Heart left ventricle (tissue), 16 donors: ENCODE measurements at regions not wholly inside any gene's neighbourhood (a gene's known extent, or its start where the extent isn't known, plus 50 kb on each side); places are given as distances from the start of the nearest gene placed in this dataset.
A peak's percentile ranks its signal among the peaks of the same experiment; 100 is the strongest.

Source experiments
- ATAC-seq, 4 donors: fragments of 200-7000 bp; cut with Tn5 transposase; one replicate each; pipeline ENCODE4 v1.9.1; 2020 to 2022; ENCODE audit warnings: moderate library complexity in 4 of 4, mild to moderate bottlenecking in 3 of 4, moderate number of reproducible peaks in 1 of 4
- DNase-seq, 5 donors: peaks; one replicate each; pipeline ENCODE4 v3.0.0-alpha.2; 2020
- H3K27ac ChIP-seq, 12 donors: fragments of 200-600 bp; sonication (generic) in 4 of 12; one replicate each; pipeline versions ENCODE4 v1.5.0 to v1.8.0; 2016 to 2022; ENCODE audit warnings: mild to moderate bottlenecking in 2 of 12
- H3K27me3 ChIP-seq, 9 donors: fragments of 200-600 bp; sonication (generic) in 2 of 9; one replicate each; pipeline versions ENCODE4 v1.5.1 to v1.8.0; 2016 to 2022; ENCODE audit warnings: mild to moderate bottlenecking in 3 of 9
- H3K36me3 ChIP-seq, 9 donors: fragments of 200-600 bp; sonication (generic) in 2 of 9; one replicate each; pipeline versions ENCODE4 v1.5.0 to v1.8.0; 2018 to 2022; ENCODE audit warnings: mild to moderate bottlenecking in 2 of 9
- H3K4me1 ChIP-seq, 12 donors: fragments of 200-600 bp; sonication (generic) in 4 of 12; one replicate each; pipeline versions ENCODE4 v1.5.0 to v1.8.0; 2016 to 2022; ENCODE audit warnings: mild to moderate bottlenecking in 3 of 12
- H3K4me3 ChIP-seq, 12 donors: fragments of 200-600 bp; sonication (generic) in 4 of 12; one replicate each; pipeline versions ENCODE4 v1.5.0 to v1.8.0; 2017 to 2022; ENCODE audit warnings: mild to moderate bottlenecking in 9 of 12, moderate library complexity in 4 of 12
- H3K9me3 ChIP-seq, 12 donors: fragments of 200-600 bp; sonication (generic) in 4 of 12; one replicate each; pipeline versions ENCODE4 v1.5.0 to v1.8.0; 2016 to 2022; ENCODE audit warnings: mild to moderate bottlenecking in 1 of 12
- POLR2A ChIP-seq, 2 donors: fragments of 450-650 bp; IDR thresholded peaks; one replicate each; pipeline ENCODE4 v1.6.1; 2017; ENCODE audit warnings: antibody characterized with exemption in 2 of 2, mild to moderate bottlenecking in 2 of 2, moderate library complexity in 2 of 2
- WGBS, 4 donors: extraction: QIAGEN DNeasy Blood & Tissue Kit in 2 of 4; methylation state at CpG; one replicate each; pipeline versions ENCODE4 v1.1.5 to v1.1.7; 2013 to 2018; 5-methylcytosine and 5-hydroxymethylcytosine counted together
- intact Hi-C, 10 donors: fragments of 100-400 bp; cut with DNase I; formaldehyde crosslinking; loops; one replicate each; pipeline versions ENCODE4 v1.11.1 to v1.14.2; 2022
- TF ChIP-seq, protein P1 (sequence below), 12 donors: fragments of 200-600 bp; sonication (generic) in 4 of 12; IDR thresholded peaks; one replicate each; pipeline versions ENCODE4 v1.5.0 to v1.8.0; 2018 to 2022; ENCODE audit warnings: antibody characterized with exemption in 12 of 12, mild to moderate bottlenecking in 5 of 12
- donor health status: ischemic (EF 13 %, LVEDD 7.1; RV severe dilation, severe dysfunction).
- donor health status: healthy with polysubstance abuse.
- donor health status: DM: no; HTN: yes; CAD: no.
- donor health status: DM: no; HTN: no; CAD: no.
- donor health status: ischemic (EF 25% LVEDD 6.9; RV normal size, moderate dysfunction).
- donor health status: ischemic (EF 25% LVEDD 5.7; RV mildly dilated, moderate dysfunction).
- donor health status: healthy.
- donor health status: DM: yes; HTN: yes; CAD: no.
- donor health status: ischemic (EF 35%, LVEDD 5.7; RV mildly dilated, moderate dysfunction).
- donor health status: nonischemic (EF 11% LVEDD 7.7; RV severe dilation, severe dysfunction).
- donor health status: DM: yes; HTN: yes; CAD: no.
- donor health status: PGD.
- donor health status: ischemic (EF 29% LVEDD 5.4; RV normal size, mild dysfunction).
- donor health status: nonischemic (EF 23%, LVEDD 6.1; RV moderate dilation, normal function).

DNA sequence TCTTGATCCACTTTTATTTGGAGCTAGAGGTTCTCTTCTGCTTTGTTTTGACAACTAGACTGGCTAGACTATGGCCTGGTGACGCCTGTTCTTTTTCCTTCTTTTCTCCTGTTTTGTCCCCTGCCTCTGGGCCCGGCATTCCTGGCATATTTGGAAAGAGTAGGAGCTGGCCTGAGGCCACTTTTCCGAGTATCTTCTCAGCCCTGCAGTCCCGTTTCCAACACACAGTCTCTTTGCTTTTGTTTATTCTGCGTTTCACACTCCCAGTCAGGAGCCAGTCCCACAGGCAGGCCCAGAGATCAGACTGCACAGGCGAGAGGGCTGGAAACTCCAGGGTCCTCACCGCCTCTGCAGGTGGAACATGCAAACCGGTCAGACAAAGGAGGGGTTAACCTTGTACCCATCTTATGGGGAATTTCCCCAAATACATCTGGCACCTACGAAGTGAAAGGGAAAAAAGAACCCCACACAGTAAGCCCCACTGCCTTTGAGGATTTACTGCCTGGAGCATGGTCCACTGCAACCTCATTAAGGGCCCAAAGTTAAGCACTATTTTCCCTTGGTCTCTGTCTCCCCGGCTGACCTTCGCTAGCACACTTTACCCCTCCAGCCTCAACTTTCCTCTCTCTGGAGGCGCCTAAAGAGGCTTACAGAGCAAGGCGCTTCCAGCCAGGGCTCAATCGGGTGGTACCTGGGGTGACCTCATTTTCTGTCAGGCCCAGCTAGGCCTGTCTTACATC lies 141.1 kb downstream of the TOMM20 start:
- Histone ChIP-seq H3K4me1 (peaks cover 15 to 66% (median 35%) of the 10 kb centered on the region in 12 donors), H3K9me3 (no peaks in the 10 kb centered on the region), H3K36me3 (no peaks in the 10 kb centered on the region), H3K27me3 (no peaks in the 10 kb centered on the region), H3K27ac (peak overlapping the region; percentile 79 to 98 (median 90)), H3K4me3 (no peak overlapping the region)
- ATAC-seq (peak; percentile 81 to 92 (median 88)), DNase-seq (peak in 4 of 5 donors; percentile 65 to 76 (median 76))
- no peak for TF ChIP-seq POLR2A (IDR thresholded peaks at IDR 0.05)
- TF ChIP-seq, protein P1, sequence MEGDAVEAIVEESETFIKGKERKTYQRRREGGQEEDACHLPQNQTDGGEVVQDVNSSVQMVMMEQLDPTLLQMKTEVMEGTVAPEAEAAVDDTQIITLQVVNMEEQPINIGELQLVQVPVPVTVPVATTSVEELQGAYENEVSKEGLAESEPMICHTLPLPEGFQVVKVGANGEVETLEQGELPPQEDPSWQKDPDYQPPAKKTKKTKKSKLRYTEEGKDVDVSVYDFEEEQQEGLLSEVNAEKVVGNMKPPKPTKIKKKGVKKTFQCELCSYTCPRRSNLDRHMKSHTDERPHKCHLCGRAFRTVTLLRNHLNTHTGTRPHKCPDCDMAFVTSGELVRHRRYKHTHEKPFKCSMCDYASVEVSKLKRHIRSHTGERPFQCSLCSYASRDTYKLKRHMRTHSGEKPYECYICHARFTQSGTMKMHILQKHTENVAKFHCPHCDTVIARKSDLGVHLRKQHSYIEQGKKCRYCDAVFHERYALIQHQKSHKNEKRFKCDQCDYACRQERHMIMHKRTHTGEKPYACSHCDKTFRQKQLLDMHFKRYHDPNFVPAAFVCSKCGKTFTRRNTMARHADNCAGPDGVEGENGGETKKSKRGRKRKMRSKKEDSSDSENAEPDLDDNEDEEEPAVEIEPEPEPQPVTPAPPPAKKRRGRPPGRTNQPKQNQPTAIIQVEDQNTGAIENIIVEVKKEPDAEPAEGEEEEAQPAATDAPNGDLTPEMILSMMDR (IDR thresholded peaks at IDR 0.05), result no peak
- intact Hi-C loops, result loop anchor here in 7 of 10 donors (5.0 to 10.0 kb wide), 7 partner anchors 60 to 385 kb away; partner anchors contain the start of gene IRF2BP2 (in 2 of the 7)
- 29 to 40% (median 35%) methylated on average over 14 of the region's 14 CpGs for WGBS, 4 donors

DNA sequence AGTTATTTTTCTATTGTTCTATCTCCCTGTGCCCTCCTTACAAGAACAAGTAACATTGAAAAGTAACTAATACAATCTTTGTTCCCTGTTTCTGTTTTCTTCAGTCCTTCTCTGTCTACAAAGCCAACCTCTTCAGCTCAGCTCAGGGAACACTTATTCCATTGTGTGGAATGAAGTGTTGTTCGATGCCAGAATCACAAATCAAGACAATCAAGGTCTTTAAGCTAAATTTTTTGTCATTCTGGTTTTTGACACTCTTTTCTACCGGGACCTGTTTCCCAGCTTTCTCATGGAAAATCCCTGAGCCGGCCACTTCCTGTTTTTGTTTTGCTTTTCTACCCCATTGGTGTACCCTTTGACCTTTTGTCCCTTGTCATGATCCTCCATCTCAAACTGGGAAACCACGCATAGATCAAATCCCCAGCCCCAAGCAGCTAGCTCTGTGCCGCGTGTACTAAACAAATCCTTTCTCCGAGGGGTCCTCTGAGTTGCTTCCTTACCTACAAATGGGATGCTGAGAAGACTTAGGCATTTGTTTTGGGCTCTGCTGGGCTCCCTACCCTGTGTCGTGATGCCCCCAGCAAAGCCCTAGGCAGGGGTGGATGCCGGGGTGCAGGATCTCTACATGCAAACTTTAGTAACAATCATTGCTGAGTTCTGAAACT lies 141.8 kb downstream of the TOMM20 start:
- Histone ChIP-seq H3K27me3 (no peaks in the 10 kb centered on the region), H3K27ac (peak overlapping the region; percentile 79 to 98 (median 90)), H3K36me3 (no peaks in the 10 kb centered on the region), H3K4me1 (peaks cover 15 to 73% (median 35%) of the 10 kb centered on the region in 12 donors), H3K9me3 (no peaks in the 10 kb centered on the region), H3K4me3 (no peak overlapping the region)
- DNase-seq (peak in 1 of 5 donors; percentile 46), ATAC-seq (peak; percentile 23 to 43 (median 32))
- 35 to 50% (median 44%) methylated on average over 9 of the region's 9 CpGs for WGBS, 4 donors
- TF ChIP-seq POLR2A (IDR thresholded peaks at IDR 0.05), result no peak
- TF ChIP-seq, protein P1 (IDR thresholded peaks at IDR 0.05), result no peak
- intact Hi-C loops, result loop anchor here in 7 of 10 donors (5.0 to 10.0 kb wide), 7 partner anchors 60 to 385 kb away; partner anchors contain the start of gene IRF2BP2 (in 2 of the 7)

DNA sequence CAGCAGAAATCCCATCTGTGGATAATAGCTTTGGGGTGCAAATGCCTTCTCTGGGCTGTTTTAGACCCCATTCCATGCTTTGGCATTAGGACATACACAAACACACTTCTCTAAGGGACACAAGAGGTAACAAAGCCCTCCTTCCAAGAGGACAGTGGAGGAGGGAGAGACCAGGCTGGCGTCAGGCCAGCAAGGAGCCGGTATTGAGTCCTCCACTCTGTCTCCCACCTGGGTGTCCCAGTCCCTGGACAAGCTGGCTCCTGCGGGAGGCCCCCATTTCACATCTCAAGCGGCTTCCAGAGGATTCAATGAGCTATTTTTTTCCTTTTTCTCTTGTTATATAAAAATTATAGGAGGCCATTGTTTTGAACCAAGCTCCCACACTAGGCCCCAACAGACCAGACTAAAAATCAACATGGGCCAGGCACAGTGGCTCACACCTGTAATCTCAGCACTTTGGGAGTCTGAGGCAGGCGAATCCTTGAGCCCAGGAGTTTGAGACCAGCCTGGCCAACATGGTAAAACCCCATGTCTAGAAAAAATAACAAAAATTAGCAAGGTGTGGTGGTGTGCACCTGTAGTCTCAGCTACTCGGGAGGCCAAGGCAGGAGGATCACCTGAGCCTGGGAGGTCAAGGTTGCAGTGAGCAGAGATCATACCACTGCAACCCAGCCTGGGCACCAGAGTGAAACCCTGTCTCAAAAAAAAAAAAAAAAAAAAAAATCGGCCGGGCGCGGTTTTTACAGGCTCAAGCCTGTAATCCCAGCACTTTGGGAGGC lies 142.9 kb downstream of the TOMM20 start:
- peak overlapping the region; percentile 22 to 98 (median 80) for H3K27ac ChIP-seq
- TF ChIP-seq, protein P1 (IDR thresholded peaks at IDR 0.05), result no peak
- TF ChIP-seq POLR2A (IDR thresholded peaks at IDR 0.05), result no peak
- H3K4me3 ChIP-seq, result no peak overlapping the region
- H3K36me3 ChIP-seq, result no peaks in the 10 kb centered on the region
- ATAC-seq (no peak), DNase-seq (no peak)
- no peaks in the 10 kb centered on the region for H3K27me3 ChIP-seq
- H3K4me1 ChIP-seq, result peaks cover 19 to 85% (median 46%) of the 10 kb centered on the region in 12 donors
- 92 to 95% (median 93%) methylated on average over 10 of the region's 10 CpGs for WGBS, 4 donors
- H3K9me3 ChIP-seq, result no peaks in the 10 kb centered on the region
- intact Hi-C loops, result loop anchor here in 7 of 10 donors (2.0 to 10.0 kb wide), 8 partner anchors 62 to 487 kb away; partner anchors contain the start of gene IRF2BP2 (in 2 of the 7)
